OCI-LY1 (cell line): ENCODE measurements at regions not wholly inside any gene's neighbourhood (a gene's known extent, or its start where the extent isn't known, plus 50 kb on each side); places are given as distances from the start of the nearest gene placed in this dataset.

Experiments used
- CTCF ChIP-seq: fragments of 200-600 bp; sonication (generic), shearing (Covaris generic); IDR thresholded peaks from 2 replicates; pipeline ENCODE4 v1.5.1; 2017; ENCODE audit warnings: mild to moderate bottlenecking, antibody characterized with exemption, low read length, moderate library complexity, mixed read lengths
- EZH2 ChIP-seq: fragments of 200-600 bp; sonication (generic), shearing (Covaris generic); IDR thresholded peaks from 2 replicates; pipeline ENCODE4 v1.8.0; 2017; ENCODE audit warnings: borderline replicate concordance, mixed run types, mild to moderate bottlenecking, antibody characterized with exemption, low read length, moderate library complexity, mixed read lengths

GRCh38 chr18:22031611-22032010 is 137.8 kb upstream of the GATA6 start:
- TF ChIP-seq CTCF: no peak
- TF ChIP-seq EZH2: no peak
